SK-N-SH treated with all-trans-retinoic acid at 6 μM for 48 hours (cell line): ENCODE measurements at regions not wholly inside any gene's neighbourhood (a gene's known extent, or its start where the extent isn't known, plus 50 kb on each side); places are given as distances from the start of the nearest gene placed in this dataset.

ENCODE experiments used
- ATAC-seq: fragments of 200-7000 bp; cut with Tn5 transposase; 3 replicates; pipeline ENCODE4 v1.9.1; 2020; ENCODE audit warnings: mild to moderate bottlenecking, moderate library complexity
- ARNTL ChIP-seq: fragments of 450-650 bp; formaldehyde crosslinking; IDR thresholded peaks from 2 replicates; pipeline ENCODE4 v1.5.0; 2020; ENCODE audit warnings: low read depth, mild to moderate bottlenecking, moderate library complexity, borderline replicate concordance
- BACH2 ChIP-seq: fragments of 250-450 bp; sonication (Bioruptor Pico); IDR thresholded peaks from 2 replicates; pipeline ENCODE4 v1.9.0; 2021; ENCODE audit warnings: mild to moderate bottlenecking, borderline replicate concordance
- CREB5 ChIP-seq: fragments of 250-450 bp; sonication (Bioruptor Pico); IDR thresholded peaks from 2 replicates; pipeline ENCODE4 v1.5.1; 2020; ENCODE audit warnings: low read depth, mild to moderate bottlenecking, moderate library complexity
- CSDC2 ChIP-seq: fragments of 250-450 bp; sonication (Bioruptor Pico); IDR thresholded peaks from 2 replicates; pipeline ENCODE4 v1.5.0; 2020; ENCODE audit warnings: mild to moderate bottlenecking, moderate library complexity
- CSRNP3 ChIP-seq: fragments of 250-450 bp; sonication (Bioruptor Pico); IDR thresholded peaks from 2 replicates; pipeline ENCODE4 v1.5.1; 2021; ENCODE audit warnings: mild to moderate bottlenecking, moderate library complexity
- ESRRG ChIP-seq: fragments of 250-450 bp; sonication (Bioruptor Pico); IDR thresholded peaks from 2 replicates; pipeline ENCODE4 v1.6.1; 2021; ENCODE audit warnings: mild to moderate bottlenecking
- GLIS3 ChIP-seq: fragments of 250-450 bp; sonication (Bioruptor Pico); IDR thresholded peaks from 2 replicates; pipeline ENCODE4 v1.5.0; 2020; ENCODE audit warnings: mild to moderate bottlenecking, moderate library complexity
- ISL1 ChIP-seq: fragments of 250-450 bp; sonication (Bioruptor Pico); IDR thresholded peaks from 2 replicates; pipeline ENCODE4 v2.1.2; 2022; ENCODE audit warnings: mild to moderate bottlenecking, moderate library complexity
- PATZ1 ChIP-seq: fragments of 250-450 bp; sonication (Bioruptor Pico); IDR thresholded peaks from 2 replicates; pipeline ENCODE4 v1.8.0; 2020; ENCODE audit warnings: mild to moderate bottlenecking, moderate library complexity, borderline replicate concordance
- POU6F1 ChIP-seq: fragments of 250-450 bp; sonication (Bioruptor Pico); IDR thresholded peaks from 2 replicates; pipeline ENCODE4 v1.8.0; 2021; ENCODE audit warnings: low read depth, mild to moderate bottlenecking, moderate library complexity, borderline replicate concordance
- PPARA ChIP-seq: fragments of 250-450 bp; sonication (Bioruptor Pico); IDR thresholded peaks from 2 replicates; pipeline ENCODE4 v1.5.0; 2020; ENCODE audit warnings: mild to moderate bottlenecking, borderline replicate concordance
- RARB ChIP-seq: fragments of 250-450 bp; sonication (Bioruptor Pico); IDR thresholded peaks from 2 replicates; pipeline ENCODE4 v1.8.0; 2021; ENCODE audit warnings: mild to moderate bottlenecking, moderate library complexity
- SNAI2 ChIP-seq: fragments of 250-450 bp; sonication (Bioruptor Pico); IDR thresholded peaks from 2 replicates; pipeline ENCODE4 v1.5.0; 2020; ENCODE audit warnings: mild to moderate bottlenecking, moderate library complexity
- TCF4 ChIP-seq: fragments of 250-450 bp; sonication (Bioruptor Pico); IDR thresholded peaks from 2 replicates; pipeline ENCODE4 v1.8.0; 2021; ENCODE audit warnings: mild to moderate bottlenecking, moderate library complexity, borderline replicate concordance
- TOX ChIP-seq: fragments of 250-450 bp; sonication (Bioruptor Pico); IDR thresholded peaks from 2 replicates; pipeline ENCODE4 v1.8.0; 2021; ENCODE audit warnings: mild to moderate bottlenecking, moderate library complexity, borderline replicate concordance
- TSHZ2 ChIP-seq: fragments of 250-450 bp; sonication (Bioruptor Pico); IDR thresholded peaks from 2 replicates; pipeline ENCODE4 v1.5.0; 2020; ENCODE audit warnings: mild to moderate bottlenecking, moderate library complexity
- ZC3H10 ChIP-seq: fragments of 250-450 bp; sonication (Bioruptor Pico); IDR thresholded peaks from 2 replicates; pipeline ENCODE4 v1.5.1; 2021; ENCODE audit warnings: mild to moderate bottlenecking, moderate library complexity
- ZFP30 ChIP-seq: fragments of 450-650 bp; formaldehyde crosslinking; IDR thresholded peaks from 2 replicates; pipeline ENCODE4 v1.5.0; 2022; ENCODE audit warnings: mild to moderate bottlenecking, moderate library complexity
- ZNF565 ChIP-seq: fragments of 450-650 bp; formaldehyde crosslinking; conservative IDR thresholded peaks from 2 replicates; pipeline ENCODE4 v1.5.0; 2020; ENCODE audit warnings: low read depth, mild to moderate bottlenecking, moderate library complexity
- ZNF70 ChIP-seq: fragments of 450-650 bp; formaldehyde crosslinking; IDR thresholded peaks from 2 replicates; pipeline ENCODE4 v1.5.0; 2020; ENCODE audit warnings: mild to moderate bottlenecking, moderate library complexity
- ZNF8 ChIP-seq: fragments of 450-650 bp; formaldehyde crosslinking; IDR thresholded peaks from 2 replicates; pipeline ENCODE4 v1.5.0; 2020; ENCODE audit warnings: mild to moderate bottlenecking, moderate library complexity

- TF ChIP-seq ZNF8 (CRISPR knock-in tag) (no peak), GLIS3 (CRISPR knock-in tag) (no peak), BACH2 (no peak), RARB (CRISPR knock-in tag) (no peak), ARNTL (CRISPR knock-in tag) (no peak), SNAI2 (no peak), ZNF565 (CRISPR knock-in tag) (no peak), ZNF70 (CRISPR knock-in tag) (no peak), TOX (CRISPR knock-in tag) (no peak)
Observed at GRCh38 chr6:21300439-21300838, 293.1 kb upstream of the SOX4 start (continued).

- TF ChIP-seq RARB (CRISPR knock-in tag): no peak
- no peak for TF ChIP-seq ZC3H10 (CRISPR knock-in tag)
- TF ChIP-seq ISL1 (CRISPR knock-in tag): no peak
- TF ChIP-seq SNAI2: no peak
- no peak for TF ChIP-seq ZNF70 (CRISPR knock-in tag)
- TF ChIP-seq GLIS3 (CRISPR knock-in tag): no peak
- no peak for TF ChIP-seq ZNF565 (CRISPR knock-in tag)
- ATAC-seq: no peak
Observed at GRCh38 chr6:21305893-21306332, 287.6 kb upstream of the SOX4 start.

- TF ChIP-seq BACH2 (no peak), POU6F1 (CRISPR knock-in tag) (no peak), ZNF565 (CRISPR knock-in tag) (no peak), PPARA (CRISPR knock-in tag) (no peak), TOX (CRISPR knock-in tag) (no peak), CSRNP3 (CRISPR knock-in tag) (no peak), PATZ1 (CRISPR knock-in tag) (no peak), ESRRG (no peak), SNAI2 (no peak), ISL1 (CRISPR knock-in tag) (no peak), TSHZ2 (CRISPR knock-in tag) (no peak), ZNF8 (CRISPR knock-in tag) (no peak), CSDC2 (CRISPR knock-in tag) (no peak)
- no peak for ATAC-seq
Observed at GRCh38 chr6:21306546-21306945, 287.0 kb upstream of the SOX4 start.

- ATAC-seq: no peak
- TF ChIP-seq CREB5 (CRISPR knock-in tag) (no peak), ESRRG (no peak), GLIS3 (CRISPR knock-in tag) (no peak), BACH2 (no peak), POU6F1 (CRISPR knock-in tag) (no peak), TSHZ2 (CRISPR knock-in tag) (no peak), ZFP30 (CRISPR knock-in tag) (no peak), TCF4 (CRISPR knock-in tag) (no peak), ZC3H10 (CRISPR knock-in tag) (no peak), CSDC2 (CRISPR knock-in tag) (no peak), PPARA (CRISPR knock-in tag) (no peak), ARNTL (CRISPR knock-in tag) (no peak), ISL1 (CRISPR knock-in tag) (no peak)
Observed at GRCh38 chr6:21309807-21310221, 283.7 kb upstream of the SOX4 start.
